GM19035 (cell line): ENCODE measurements at regions not wholly inside any gene's neighbourhood (a gene's known extent, or its start where the extent isn't known, plus 50 kb on each side); places are given as distances from the start of the nearest gene placed in this dataset.

Experiments used
- ATAC-seq: cut with Tn5 transposase; IDR thresholded peaks from one replicate; pipeline ENCODE4 v1.9.1; 2021; ENCODE audit not compliant: unreplicated experiment

- no peak for ATAC-seq
These were observed 207.2 kb downstream of the SPRY2 start for GRCh38 chr13:80133631-80134261.

GRCh38 chr13:80132741-80133601, 208.0 kb downstream of the SPRY2 start:
- ATAC-seq, result no peak

GRCh38 chr13:80131204-80131603, 209.7 kb downstream of the SPRY2 start:
- no peak for ATAC-seq

GRCh38 chr13:80126389-80127068, 214.4 kb downstream of the SPRY2 start:
- ATAC-seq, result no peak

- ATAC-seq, result no peak
These were observed 217.0 kb downstream of the SPRY2 start for GRCh38 chr13:80123945-80124344.

GRCh38 chr13:80121038-80121437, 219.9 kb downstream of the SPRY2 start:
- no peak for ATAC-seq

- ATAC-seq, result no peak
These were observed 222.4 kb downstream of the SPRY2 start for GRCh38 chr13:80118506-80118905.

- no peak for ATAC-seq
These were observed 222.8 kb downstream of the SPRY2 start for GRCh38 chr13:80118099-80118498.

GRCh38 chr13:80117515-80117914, 223.4 kb downstream of the SPRY2 start:
- no peak for ATAC-seq

- ATAC-seq, result no peak
These were observed 224.8 kb downstream of the SPRY2 start for GRCh38 chr13:80116107-80116506.

GRCh38 chr13:80115616-80116015, 225.3 kb downstream of the SPRY2 start:
- no peak for ATAC-seq

GRCh38 chr13:80113714-80114454, 227.0 kb downstream of the SPRY2 start:
- ATAC-seq, result no peak

GRCh38 chr13:80109303-80109702, 231.6 kb downstream of the SPRY2 start:
- ATAC-seq, result no peak

- ATAC-seq, result no peak
These were observed 235.6 kb downstream of the SPRY2 start for GRCh38 chr13:80105350-80105749.

GRCh38 chr13:80101040-80101439, 239.9 kb downstream of the SPRY2 start:
- no peak for ATAC-seq

- ATAC-seq, result no peak
These were observed 240.3 kb downstream of the SPRY2 start for GRCh38 chr13:80100636-80101035.

GRCh38 chr13:80097561-80097960, 243.4 kb downstream of the SPRY2 start:
- ATAC-seq, result no peak

GRCh38 chr13:80096383-80096782, 244.5 kb downstream of the SPRY2 start:
- ATAC-seq, result no peak

- ATAC-seq, result no peak
These were observed 246.4 kb downstream of the SPRY2 start for GRCh38 chr13:80094526-80094925.

GRCh38 chr13:80093888-80094287, 247.0 kb downstream of the SPRY2 start:
- no peak for ATAC-seq

- ATAC-seq, result no peak
These were observed 254.6 kb downstream of the SPRY2 start for GRCh38 chr13:80086304-80086721.
